ENCODE measurements at regions not wholly inside any gene's neighbourhood (a gene's known extent, or its start where the extent isn't known, plus 50 kb on each side); places are given as distances from the start of the nearest gene placed in this dataset.

DNA sequence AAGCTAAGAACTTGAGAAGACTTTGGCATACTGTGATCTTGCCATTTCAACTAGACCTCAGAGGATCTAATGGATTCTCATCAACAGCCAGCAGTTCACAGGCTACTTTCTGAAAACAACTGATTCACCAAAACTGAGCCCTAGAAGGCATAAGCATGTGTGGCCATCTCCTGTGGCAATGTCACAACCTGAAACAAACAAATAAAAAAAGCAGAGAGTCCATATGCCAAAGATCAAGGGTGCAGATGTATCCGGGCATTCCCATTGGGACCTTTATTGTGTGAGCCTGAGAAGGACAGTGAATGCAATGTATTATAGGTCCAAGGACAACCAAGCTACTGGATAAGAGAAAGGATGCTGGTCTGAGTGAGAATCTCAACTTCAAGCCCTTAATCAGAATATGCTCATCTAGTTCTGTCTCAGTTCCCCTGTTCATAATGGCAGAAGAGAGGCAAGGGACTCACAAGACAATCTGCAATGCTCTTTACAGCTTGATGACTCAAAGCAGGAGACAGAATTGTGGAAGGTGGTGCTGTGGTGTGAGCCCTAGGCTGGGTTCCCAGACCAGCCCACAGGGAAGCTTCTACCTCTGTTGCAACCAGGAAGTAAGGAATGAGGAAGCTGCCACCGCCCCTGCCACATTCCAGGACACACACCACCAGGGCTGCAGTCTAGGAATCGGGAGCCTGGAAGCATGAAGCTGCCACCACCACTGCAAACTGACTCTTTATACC, 133.7 kb downstream of the RAP2A start (continued):
- TF ChIP-seq, protein P1, sequence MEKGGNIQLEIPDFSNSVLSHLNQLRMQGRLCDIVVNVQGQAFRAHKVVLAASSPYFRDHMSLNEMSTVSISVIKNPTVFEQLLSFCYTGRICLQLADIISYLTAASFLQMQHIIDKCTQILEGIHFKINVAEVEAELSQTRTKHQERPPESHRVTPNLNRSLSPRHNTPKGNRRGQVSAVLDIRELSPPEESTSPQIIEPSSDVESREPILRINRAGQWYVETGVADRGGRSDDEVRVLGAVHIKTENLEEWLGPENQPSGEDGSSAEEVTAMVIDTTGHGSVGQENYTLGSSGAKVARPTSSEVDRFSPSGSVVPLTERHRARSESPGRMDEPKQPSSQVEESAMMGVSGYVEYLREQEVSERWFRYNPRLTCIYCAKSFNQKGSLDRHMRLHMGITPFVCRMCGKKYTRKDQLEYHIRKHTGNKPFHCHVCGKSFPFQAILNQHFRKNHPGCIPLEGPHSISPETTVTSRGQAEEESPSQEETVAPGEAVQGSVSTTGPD (CRISPR knock-in tag; IDR thresholded peaks at IDR 0.05), result peak; percentile 53; the same call in 1 of the 2 replicates
- TF ChIP-seq CERS6 (CRISPR knock-in tag; IDR thresholded peaks at IDR 0.05) (no peak), ZNF607 (CRISPR knock-in tag; IDR thresholded peaks at IDR 0.05; ENCODE audit: borderline replicate concordance) (no peak), BCL6 (CRISPR knock-in tag; IDR thresholded peaks at IDR 0.05) (peak; percentile 88), ZNF317 (CRISPR knock-in tag; IDR thresholded peaks at IDR 0.05) (peak; percentile 49; the same call in 1 of the 2 replicates), ZNF451 (CRISPR knock-in tag; IDR thresholded peaks at IDR 0.05) (no peak), ZBTB7B (CRISPR knock-in tag; IDR thresholded peaks at IDR 0.05) (no peak), ZNF276 (CRISPR knock-in tag; IDR thresholded peaks at IDR 0.05; ENCODE audit: low read depth) (no peak), STAG1 (CRISPR knock-in tag; IDR thresholded peaks at IDR 0.05) (0 out of 2 replicates have a peak, but pooled peaks have one; percentile 6), E2F5 (CRISPR knock-in tag; conservative IDR thresholded peaks at IDR 0.05) (no peak), ZNF292 (CRISPR knock-in tag; IDR thresholded peaks at IDR 0.05; ENCODE audit: borderline replicate concordance, low read depth) (0 out of 2 replicates have a peak, but pooled peaks have one; percentile 7), ZNF781 (CRISPR knock-in tag; IDR thresholded peaks at IDR 0.05; ENCODE audit: borderline replicate concordance, not compliant biosample characterization) (no peak), ZNF747 (CRISPR knock-in tag; IDR thresholded peaks at IDR 0.05; ENCODE audit: borderline replicate concordance) (no peak), NCOA2 (CRISPR knock-in tag; IDR thresholded peaks at IDR 0.05) (0 out of 2 replicates have a peak, but pooled peaks have one; percentile 11), ZNF530 (CRISPR knock-in tag; IDR thresholded peaks at IDR 0.05; ENCODE audit: low read depth) (no peak), ZNF333 (CRISPR knock-in tag; IDR thresholded peaks at IDR 0.05; ENCODE audit: borderline replicate concordance) (no peak), PHB2 (IDR thresholded peaks at IDR 0.05; ENCODE audit: partially characterized antibody) (no peak), SOX5 (CRISPR knock-in tag; IDR thresholded peaks at IDR 0.05; ENCODE audit: borderline replicate concordance) (0 out of 2 replicates have a peak, but pooled peaks have one; percentile 34), ARID3A (IDR thresholded peaks at IDR 0.05; ENCODE audit: low read depth, low read length) (peak; percentile 51)
- TF ChIP-seq, protein P2, sequence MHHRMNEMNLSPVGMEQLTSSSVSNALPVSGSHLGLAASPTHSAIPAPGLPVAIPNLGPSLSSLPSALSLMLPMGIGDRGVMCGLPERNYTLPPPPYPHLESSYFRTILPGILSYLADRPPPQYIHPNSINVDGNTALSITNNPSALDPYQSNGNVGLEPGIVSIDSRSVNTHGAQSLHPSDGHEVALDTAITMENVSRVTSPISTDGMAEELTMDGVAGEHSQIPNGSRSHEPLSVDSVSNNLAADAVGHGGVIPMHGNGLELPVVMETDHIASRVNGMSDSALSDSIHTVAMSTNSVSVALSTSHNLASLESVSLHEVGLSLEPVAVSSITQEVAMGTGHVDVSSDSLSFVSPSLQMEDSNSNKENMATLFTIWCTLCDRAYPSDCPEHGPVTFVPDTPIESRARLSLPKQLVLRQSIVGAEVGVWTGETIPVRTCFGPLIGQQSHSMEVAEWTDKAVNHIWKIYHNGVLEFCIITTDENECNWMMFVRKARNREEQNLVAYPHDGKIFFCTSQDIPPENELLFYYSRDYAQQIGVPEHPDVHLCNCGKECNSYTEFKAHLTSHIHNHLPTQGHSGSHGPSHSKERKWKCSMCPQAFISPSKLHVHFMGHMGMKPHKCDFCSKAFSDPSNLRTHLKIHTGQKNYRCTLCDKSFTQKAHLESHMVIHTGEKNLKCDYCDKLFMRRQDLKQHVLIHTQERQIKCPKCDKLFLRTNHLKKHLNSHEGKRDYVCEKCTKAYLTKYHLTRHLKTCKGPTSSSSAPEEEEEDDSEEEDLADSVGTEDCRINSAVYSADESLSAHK (CRISPR knock-in tag; IDR thresholded peaks at IDR 0.05; ENCODE audit: borderline replicate concordance), result no peak
